Mesenchymal stem cell (in vitro differentiated cells and primary cell): ENCODE measurements at regions not wholly inside any gene's neighbourhood (a gene's known extent, or its start where the extent isn't known, plus 50 kb on each side); places are given as distances from the start of the nearest gene placed in this dataset.

Source experiments
- DNase-seq: peaks from one replicate; pipeline ENCODE4 v3.0.0-alpha.2; 2013
- H2AFZ ChIP-seq: one replicate; pipeline ENCODE4 v1.6.1; 2013; ENCODE audit warnings: low read depth, mild to moderate bottlenecking, control low read depth, inconsistent platforms, low read length, moderate library complexity
- H2AK5ac ChIP-seq: 2 replicates; pipeline ENCODE4 v1.6.1; 2013; ENCODE audit warnings: low read length, moderate library complexity, mild to moderate bottlenecking, inconsistent platforms; ENCODE audit not compliant: severe bottlenecking
- H2BK120ac ChIP-seq: one replicate; pipeline ENCODE4 v1.6.1; 2013; ENCODE audit warnings: low read depth, mild to moderate bottlenecking, inconsistent platforms, low read length, moderate library complexity
- H2BK12ac ChIP-seq, 2 experiments: one replicate each; pipeline ENCODE4 v1.6.1; 2013; ENCODE audit warnings: inconsistent platforms in 2 of 2, low read length in 2 of 2, mild to moderate bottlenecking in 2 of 2, moderate library complexity in 2 of 2, control low read depth in 1 of 2
- H2BK15ac ChIP-seq: one replicate; pipeline ENCODE4 v1.6.1; 2013; ENCODE audit warnings: mild to moderate bottlenecking, low read depth, inconsistent platforms; ENCODE audit not compliant: poor library complexity, severe bottlenecking
- H2BK5ac ChIP-seq: 2 replicates; pipeline ENCODE4 v1.6.1; 2013; ENCODE audit warnings: low read depth, mild to moderate bottlenecking, low read length, control low read depth, inconsistent platforms; ENCODE audit not compliant: poor library complexity, severe bottlenecking
- H3K14ac ChIP-seq, 2 experiments: one replicate each; pipeline ENCODE4 v1.6.1; 2013; ENCODE audit warnings: inconsistent platforms in 2 of 2, low read length in 2 of 2, control low read depth in 1 of 2, mild to moderate bottlenecking in 1 of 2, moderate library complexity in 1 of 2
- H3K18ac ChIP-seq, 2 experiments: one replicate each; pipeline ENCODE4 v1.6.1; 2013; ENCODE audit warnings: inconsistent platforms in 2 of 2, low read length in 2 of 2, control low read depth in 1 of 2, low read depth in 1 of 2, mild to moderate bottlenecking in 1 of 2
- H3K23ac ChIP-seq, 2 experiments: one replicate each; pipeline ENCODE4 v1.6.1; 2013; ENCODE audit warnings: inconsistent platforms in 2 of 2, low read length in 2 of 2, mild to moderate bottlenecking in 2 of 2, moderate library complexity in 2 of 2, control low read depth in 1 of 2
- H3K27ac ChIP-seq: 2 replicates; pipeline ENCODE4 v1.5.1; 2013; ENCODE audit warnings: mild to moderate bottlenecking, moderate library complexity, low read length, control low read depth, inconsistent platforms; ENCODE audit not compliant: poor library complexity, severe bottlenecking
- H3K27me3 ChIP-seq, 2 experiments: 2 replicates each; pipeline versions ENCODE4 v1.6.1 to v1.7.0; 2013; ENCODE audit warnings: low read length in 2 of 2, mild to moderate bottlenecking in 2 of 2, moderate library complexity in 2 of 2, control low read depth in 1 of 2, inconsistent platforms in 1 of 2; ENCODE audit not compliant: control insufficient read depth in 1 of 2, insufficient read depth in 1 of 2
- H3K36me3 ChIP-seq, 2 experiments: 2 replicates each; pipeline versions ENCODE4 v1.6.1 to v1.7.0; 2013; ENCODE audit warnings: low read length in 2 of 2, control low read depth in 1 of 2, inconsistent platforms in 1 of 2, low read depth in 1 of 2, mild to moderate bottlenecking in 1 of 2; ENCODE audit not compliant: insufficient read depth in 2 of 2, control insufficient read depth in 1 of 2
- H3K4ac ChIP-seq, 2 experiments: one replicate each; pipeline ENCODE4 v1.6.1; 2013; ENCODE audit warnings: inconsistent platforms in 2 of 2, low read length in 2 of 2, mild to moderate bottlenecking in 2 of 2, moderate library complexity in 2 of 2, control low read depth in 1 of 2, low read depth in 1 of 2
- H3K4me1 ChIP-seq: 2 replicates; pipeline ENCODE4 v1.6.1; 2013; ENCODE audit warnings: low read depth, low read length, control low read depth; ENCODE audit not compliant: control insufficient read depth, insufficient read depth
- H3K4me2 ChIP-seq: 2 replicates; pipeline ENCODE4 v1.6.1; 2013; ENCODE audit warnings: low read length, mild to moderate bottlenecking, inconsistent platforms; ENCODE audit not compliant: poor library complexity, severe bottlenecking
- H3K4me3 ChIP-seq, 2 experiments: 2 replicates each; pipeline versions ENCODE4 v1.5.1 to v1.7.0; 2013; ENCODE audit warnings: low read length in 2 of 2, mild to moderate bottlenecking in 2 of 2, control low read depth in 1 of 2, low read depth in 1 of 2; ENCODE audit not compliant: insufficient read depth in 1 of 2
- H3K79me1 ChIP-seq: replicated peaks from 2 replicates; pipeline ENCODE4 v1.6.1; 2013; ENCODE audit warnings: mild to moderate bottlenecking, control low read depth, low read length, inconsistent platforms; ENCODE audit not compliant: poor library complexity, severe bottlenecking
- H3K9ac ChIP-seq: 2 replicates; pipeline ENCODE4 v1.7.0; 2013; ENCODE audit warnings: mild to moderate bottlenecking, low read length, moderate library complexity
- H3K9me3 ChIP-seq: 2 replicates; pipeline ENCODE4 v1.7.0; 2013; ENCODE audit warnings: mild to moderate bottlenecking, low read length; ENCODE audit not compliant: control insufficient read depth
- H4K8ac ChIP-seq: one replicate; pipeline ENCODE4 v1.6.1; 2013; ENCODE audit warnings: inconsistent platforms, mild to moderate bottlenecking, low read length, moderate library complexity
- H4K91ac ChIP-seq: one replicate; pipeline ENCODE4 v1.6.1; 2013; ENCODE audit warnings: mild to moderate bottlenecking, low read length, inconsistent platforms
- WGBS: methylation state at CpG from one replicate; pipeline ENCODE4 v1.1.7; 2013; ENCODE audit warnings: mixed read lengths; 5-methylcytosine and 5-hydroxymethylcytosine counted together

- H3K27ac ChIP-seq = no peak overlapping the region
- no peak overlapping the region for H4K8ac ChIP-seq
- no peak overlapping the region for H3K23ac ChIP-seq
- H3K27me3 ChIP-seq = no peaks in the 10 kb centered on the region
- H2BK12ac ChIP-seq = no peak overlapping the region
- H2BK120ac ChIP-seq = no peak overlapping the region
- H3K4me2 ChIP-seq = no peak overlapping the region
- no peak overlapping the region for H3K4me3 ChIP-seq
- H2BK15ac ChIP-seq = no peak overlapping the region
- 92% methylated on average over 3 of the region's 4 CpGs for WGBS
- H3K9ac ChIP-seq = no peak overlapping the region
- DNase-seq = no peak
- no peak overlapping the region for H2AFZ ChIP-seq
- H2BK5ac ChIP-seq = no peak overlapping the region
- H3K36me3 ChIP-seq = no peaks in the 10 kb centered on the region
- H2AK5ac ChIP-seq = no peak overlapping the region
- no peaks in the 10 kb centered on the region for H3K79me1 ChIP-seq
- H3K18ac ChIP-seq = no peak overlapping the region
- H4K91ac ChIP-seq = no peak overlapping the region
- H3K9me3 ChIP-seq = no peaks in the 10 kb centered on the region
- no peak overlapping the region for H3K14ac ChIP-seq
- H3K4ac ChIP-seq = no peak overlapping the region
- peaks cover 1% of the 10 kb centered on the region for H3K4me1 ChIP-seq
Measured at GRCh38 chr2:222780051-222780450, 80.8 kb upstream of the ACSL3 start.

DNA sequence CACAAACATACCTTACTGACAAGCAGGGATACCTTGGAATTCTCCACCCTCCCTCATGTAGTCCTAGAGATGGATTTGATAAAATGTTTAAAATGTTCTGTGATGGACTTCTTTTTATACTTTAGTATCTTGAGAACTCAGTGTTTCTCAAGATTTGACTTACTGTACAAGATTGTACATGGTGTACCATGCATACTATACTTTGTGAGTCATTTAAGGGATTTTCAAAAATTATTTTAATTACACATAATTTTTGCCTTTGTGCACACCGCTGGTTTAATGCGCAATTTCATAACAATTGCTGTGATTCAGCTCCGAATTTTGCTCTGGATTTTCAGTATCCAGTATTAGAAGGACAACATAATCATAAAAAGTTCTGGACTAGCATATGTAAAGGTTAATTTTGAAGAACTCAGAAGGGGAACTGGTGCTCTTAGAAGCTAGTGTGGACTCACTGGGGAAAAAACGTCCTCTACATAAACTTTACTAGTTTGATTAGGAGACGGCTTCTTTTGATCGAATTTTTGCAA, 78.6 kb upstream of the ACSL3 start:
- Histone ChIP-seq H2AK5ac (no peak overlapping the region), H3K4me2 (no peak overlapping the region), H3K4me1 (no peaks in the 10 kb centered on the region), H3K4me3 (no peak overlapping the region), H3K9me3 (no peaks in the 10 kb centered on the region), H3K79me1 (no peaks in the 10 kb centered on the region), H3K27me3 (no peaks in the 10 kb centered on the region), H2BK120ac (no peak overlapping the region), H3K9ac (no peak overlapping the region), H2BK5ac (no peak overlapping the region), H3K14ac (no peak overlapping the region), H4K91ac (no peak overlapping the region), H3K18ac (no peak overlapping the region), H3K4ac (no peak overlapping the region), H3K27ac (no peak overlapping the region), H2BK12ac (no peak overlapping the region), H3K23ac (no peak overlapping the region), H2AFZ (no peak overlapping the region), H2BK15ac (no peak overlapping the region), H4K8ac (no peak overlapping the region), H3K36me3 (no peaks in the 10 kb centered on the region)
- no peak for DNase-seq
- 93% methylated on average over 6 of the region's 6 CpGs for WGBS

- Histone ChIP-seq H3K4me2 (no peak overlapping the region), H2BK5ac (no peak overlapping the region), H3K79me1 (no peaks in the 10 kb centered on the region), H3K14ac (no peak overlapping the region), H4K8ac (no peak overlapping the region), H2BK12ac (no peak overlapping the region), H3K9ac (no peak overlapping the region), H2BK120ac (no peak overlapping the region), H3K36me3 (no peaks in the 10 kb centered on the region), H2BK15ac (no peak overlapping the region), H3K4me3 (no peak overlapping the region), H3K18ac (no peak overlapping the region), H4K91ac (no peak overlapping the region), H3K27ac (no peak overlapping the region), H3K9me3 (no peaks in the 10 kb centered on the region), H2AFZ (no peak overlapping the region), H3K27me3 (no peaks in the 10 kb centered on the region), H3K23ac (no peak overlapping the region), H3K4me1 (peaks cover 4% of the 10 kb centered on the region), H2AK5ac (no peak overlapping the region), H3K4ac (no peak overlapping the region)
- no peak for DNase-seq
- 100% methylated on average over 1 of the region's 1 CpG for WGBS
Measured at GRCh38 chr2:222783592-222783991, 77.2 kb upstream of the ACSL3 start.

GRCh38 chr2:222790932-222791331, 69.9 kb upstream of the ACSL3 start:
- Histone ChIP-seq H3K23ac (no peak overlapping the region), H3K4me3 (no peak overlapping the region), H3K9me3 (no peaks in the 10 kb centered on the region), H4K91ac (no peak overlapping the region), H3K18ac (no peak overlapping the region), H4K8ac (no peak overlapping the region), H2BK5ac (no peak overlapping the region), H2BK120ac (no peak overlapping the region), H3K4me2 (no peak overlapping the region), H3K4me1 (peaks cover 9% of the 10 kb centered on the region), H3K79me1 (no peaks in the 10 kb centered on the region), H3K14ac (no peak overlapping the region), H2AFZ (no peak overlapping the region), H3K9ac (no peak overlapping the region), H3K27me3 (no peaks in the 10 kb centered on the region), H2BK12ac (no peak overlapping the region), H2BK15ac (no peak overlapping the region), H3K27ac (no peak overlapping the region), H2AK5ac (no peak overlapping the region), H3K36me3 (no peaks in the 10 kb centered on the region), H3K4ac (no peak overlapping the region)
- DNase-seq = no peak
- 95% methylated on average over 4 of the region's 7 CpGs for WGBS
